Cardiac septum (tissue), 1 donor: ENCODE measurements at regions not wholly inside any gene's neighbourhood (a gene's known extent, or its start where the extent isn't known, plus 50 kb on each side); places are given as distances from the start of the nearest gene placed in this dataset.

Source experiments
- DNase-seq: peaks from one replicate; pipeline ENCODE4 v3.0.0-alpha.2; 2020; ENCODE audit warnings: low spot score
- intact Hi-C: fragments of 100-400 bp; cut with DNase I; formaldehyde crosslinking; loops from one replicate; pipeline ENCODE4 v1.14.0; 2022
- donor health status: DM: no; HTN: no; CAD: no.

DNA sequence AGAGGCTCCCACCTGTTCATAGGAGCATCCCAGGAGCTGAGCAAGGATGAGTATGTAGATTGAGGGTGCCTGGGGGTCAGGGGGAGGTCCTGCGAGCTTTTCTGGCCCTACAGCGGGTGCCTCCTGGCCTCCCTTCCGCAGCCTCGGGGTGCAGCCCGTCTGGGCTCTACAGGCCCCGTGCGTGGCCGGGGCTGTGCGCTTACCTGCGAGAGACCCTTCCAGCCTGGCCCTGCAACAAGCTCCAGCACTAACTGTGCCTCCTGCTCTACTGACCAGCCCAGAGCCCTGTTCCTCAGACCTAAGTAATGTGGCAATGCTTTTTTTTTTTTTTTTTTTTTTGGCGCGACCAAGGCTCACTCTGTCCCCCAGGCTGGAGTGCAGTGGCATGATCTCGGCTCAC, 1129.1 kb downstream of the BRD1 start:
- no peak for DNase-seq
- intact Hi-C loops: no loop called here

GRCh38 chr22:48697694-48698276, 1129.9 kb downstream of the BRD1 start:
- DNase-seq: no peak
- intact Hi-C loops: no loop called here

- intact Hi-C loops: no loop called here
- no peak for DNase-seq
Measured at GRCh38 chr22:48697223-48697622, 1130.5 kb downstream of the BRD1 start.

DNA sequence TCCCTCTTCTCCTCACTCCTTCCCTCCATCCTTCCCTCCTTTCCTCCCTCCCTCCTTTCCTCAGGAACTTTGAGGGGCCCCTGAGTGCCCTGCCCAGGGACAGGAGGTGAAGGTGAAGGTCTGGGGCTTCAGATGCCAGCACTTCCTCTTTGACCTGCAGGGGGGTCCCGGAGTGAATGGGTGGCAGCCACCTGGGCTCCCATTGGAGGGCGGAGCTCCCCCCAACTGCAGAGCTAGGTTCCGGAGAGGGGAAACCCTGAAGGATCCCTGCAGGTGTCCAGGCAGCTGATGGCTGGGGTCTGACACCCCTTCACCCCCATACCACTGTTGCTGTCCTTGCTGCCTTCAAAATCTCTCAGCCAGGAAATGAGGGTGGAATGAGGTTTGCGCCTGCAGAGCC, 1131.3 kb downstream of the BRD1 start:
- intact Hi-C loops: no loop called here
- DNase-seq: no peak

DNA sequence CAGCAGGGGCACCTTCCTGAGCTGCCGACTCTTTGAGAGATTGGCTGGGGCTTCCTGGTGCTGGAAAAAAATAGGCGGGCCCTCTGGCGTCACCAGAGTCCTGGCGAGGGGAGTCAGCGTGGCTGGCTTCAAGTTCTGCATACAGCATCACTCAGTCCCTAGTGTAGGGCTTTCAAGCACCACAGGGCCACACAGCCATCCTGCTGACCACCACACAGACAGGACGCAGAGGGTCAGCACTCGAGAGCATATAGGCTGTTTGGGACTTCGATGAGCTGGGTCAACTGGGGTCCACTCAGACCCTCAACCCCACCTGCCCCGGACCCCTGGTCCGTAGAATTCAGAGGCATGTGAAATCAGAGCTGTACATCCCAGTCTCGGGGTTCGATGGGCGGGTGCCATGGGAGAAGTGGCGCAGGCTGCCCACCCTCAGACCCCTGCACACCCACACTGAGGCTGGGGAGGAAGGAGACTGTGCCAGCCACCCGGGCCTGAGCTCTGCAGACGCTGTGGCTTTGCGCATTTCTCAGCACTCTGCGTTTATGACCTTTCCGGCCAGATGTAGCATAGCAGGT, 1131.9 kb downstream of the BRD1 start:
- no peak for DNase-seq
- intact Hi-C loops: no loop called here

GRCh38 chr22:48695251-48695650, 1132.4 kb downstream of the BRD1 start:
- intact Hi-C loops: no loop called here

DNA sequence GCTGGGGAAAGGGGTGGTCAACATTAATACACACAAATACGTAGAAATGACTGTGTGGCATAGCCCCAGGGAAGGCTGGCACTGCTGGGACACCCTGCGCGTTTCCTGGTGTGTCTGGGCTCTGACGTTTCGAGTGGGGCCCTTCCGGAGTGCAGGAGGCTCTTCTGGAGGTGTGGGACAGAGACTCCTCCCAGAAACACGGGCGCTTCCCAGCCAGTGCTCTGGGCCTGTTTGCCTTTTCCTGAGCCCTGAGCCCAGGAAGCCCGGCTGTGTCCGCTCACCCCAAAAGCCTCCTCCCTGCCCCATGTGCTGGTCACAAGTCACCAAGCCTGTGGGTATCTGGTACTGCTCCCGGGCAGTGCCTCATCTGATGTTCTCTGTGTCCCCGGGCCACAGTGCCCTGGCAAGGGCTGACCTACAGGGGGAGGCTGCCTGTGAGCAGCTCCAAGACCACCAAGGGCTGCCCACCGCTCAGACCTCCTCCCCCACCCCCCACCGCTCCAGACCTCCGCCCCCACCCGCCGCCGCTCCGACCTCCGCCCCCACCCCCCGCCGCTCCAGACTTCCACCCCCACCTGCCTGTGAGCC, 1133.3 kb downstream of the BRD1 start:
- no peak for DNase-seq
- intact Hi-C loops: no loop called here

More at GRCh38 chr22:48695251-48695650, 1132.4 kb downstream of the BRD1 start:
- DNase-seq: no peak

GRCh38 chr22:48693377-48694135, 1134.1 kb downstream of the BRD1 start:
- DNase-seq: no peak
- intact Hi-C loops: no loop called here

GRCh38 chr22:48692734-48693376, 1134.8 kb downstream of the BRD1 start:
- intact Hi-C loops: no loop called here
- DNase-seq: no peak

GRCh38 chr22:48691431-48691851, 1136.2 kb downstream of the BRD1 start:
- no peak for DNase-seq
- intact Hi-C loops: no loop called here

DNA sequence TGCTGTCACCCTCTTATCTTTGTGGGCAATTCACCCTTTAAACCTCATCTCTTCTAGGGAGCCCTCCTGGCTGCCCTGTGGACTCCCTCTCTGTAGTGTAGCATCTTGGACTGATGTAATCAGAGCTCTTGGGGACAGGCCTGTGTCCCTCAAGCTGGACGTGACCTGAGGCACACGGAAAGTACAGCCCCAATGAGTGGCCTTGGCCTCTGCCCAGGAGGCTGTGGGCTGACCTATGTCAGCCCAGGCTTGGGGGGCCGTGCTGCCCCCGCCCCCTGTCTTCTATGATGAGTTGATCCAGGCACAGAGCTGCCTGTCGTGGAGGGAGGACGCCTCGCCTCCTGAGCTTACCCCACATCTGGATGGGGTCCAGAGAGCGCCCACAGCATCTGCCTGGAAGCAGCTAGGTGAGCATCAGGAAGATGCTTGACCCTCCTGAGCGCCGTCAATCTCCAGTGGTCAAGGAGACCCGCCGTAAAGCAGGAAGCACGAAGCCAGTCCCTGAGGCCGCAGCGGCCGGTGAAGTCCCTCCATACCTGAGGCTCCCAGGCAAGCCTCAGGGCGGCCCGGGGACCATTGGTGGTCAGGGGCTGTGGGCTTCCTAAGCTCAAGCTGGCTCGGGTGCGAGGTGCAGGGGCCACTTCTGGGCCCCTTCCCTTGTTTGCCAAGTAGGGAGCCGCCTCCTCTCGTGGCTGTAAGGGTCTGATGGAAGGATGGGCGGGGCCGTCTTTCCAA, 1136.9 kb downstream of the BRD1 start:
- DNase-seq: no peak
- intact Hi-C loops: no loop called here

- intact Hi-C loops: no loop called here
- no peak for DNase-seq
Measured at GRCh38 chr22:48689206-48689605, 1138.5 kb downstream of the BRD1 start.

- no peak for DNase-seq
- intact Hi-C loops: no loop called here
Measured at GRCh38 chr22:48688366-48688765, 1139.3 kb downstream of the BRD1 start.

DNA sequence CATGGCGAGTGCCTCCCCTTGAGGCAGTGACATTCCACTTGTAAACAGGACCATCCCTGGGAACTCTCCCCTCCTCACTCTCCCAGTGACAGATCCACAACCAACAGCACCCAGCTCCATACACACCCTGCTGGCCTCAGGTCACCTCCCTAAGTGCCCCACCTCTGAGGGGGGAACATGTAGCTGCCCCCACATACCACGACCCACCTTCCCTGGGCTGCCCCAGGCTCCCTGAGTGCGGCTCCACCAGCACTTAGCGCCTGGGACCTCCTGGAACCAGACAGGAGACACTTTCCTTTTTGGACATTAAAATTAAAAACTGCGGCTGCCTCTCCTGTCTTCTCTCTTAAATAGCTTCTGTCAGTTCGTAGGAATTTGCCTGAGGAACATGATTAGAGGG, 1140.1 kb downstream of the BRD1 start:
- DNase-seq: no peak
- intact Hi-C loops: no loop called here

- intact Hi-C loops: no loop called here
- DNase-seq: no peak
Measured at GRCh38 chr22:48686694-48687302, 1140.9 kb downstream of the BRD1 start.

- DNase-seq: no peak
- intact Hi-C loops: no loop called here
Measured at GRCh38 chr22:48685767-48686166, 1141.9 kb downstream of the BRD1 start.

DNA sequence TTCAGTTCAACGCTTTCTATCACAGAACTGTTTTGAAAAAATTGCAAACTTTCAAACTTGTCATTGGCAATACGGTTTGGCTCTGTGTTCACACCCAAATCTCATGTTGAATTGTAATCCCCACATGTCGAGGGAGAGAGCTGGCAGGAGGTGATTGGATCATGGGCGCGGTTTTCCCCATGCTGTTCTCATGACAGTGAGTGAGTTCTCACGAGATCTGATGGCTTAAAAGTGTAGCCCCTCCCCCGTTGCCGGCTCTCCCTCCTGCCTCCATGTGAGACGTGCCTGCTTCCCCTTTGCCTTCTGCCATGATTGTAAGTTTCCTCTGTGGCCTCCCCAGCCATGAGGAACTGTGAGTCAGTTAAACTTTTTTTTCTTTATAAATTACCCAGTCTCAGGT, 1144.0 kb downstream of the BRD1 start:
- DNase-seq: no peak
- intact Hi-C loops: no loop called here

- intact Hi-C loops: no loop called here
- no peak for DNase-seq
Measured at GRCh38 chr22:48682504-48682903, 1145.2 kb downstream of the BRD1 start.

DNA sequence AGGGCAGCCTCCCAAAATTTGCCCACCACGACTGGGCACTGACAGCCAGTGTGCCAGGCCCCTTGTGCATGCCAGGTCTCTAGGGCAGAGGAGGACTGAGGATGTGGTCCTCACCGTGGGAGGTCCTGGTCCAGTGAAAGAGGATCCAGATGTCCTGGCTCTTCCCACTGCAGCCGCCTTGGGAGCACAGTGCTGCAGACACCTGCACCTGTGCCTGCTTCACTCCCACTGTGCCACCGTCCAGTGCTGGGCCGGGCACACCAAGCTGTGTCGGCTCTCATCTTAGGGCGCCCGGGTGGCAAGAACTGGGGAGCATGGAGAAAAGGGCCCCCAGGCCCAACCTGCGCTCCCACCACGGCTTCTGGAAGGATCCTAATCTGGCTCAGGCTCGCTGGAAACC, 1147.1 kb downstream of the BRD1 start:
- no peak for DNase-seq
- intact Hi-C loops: no loop called here
